ENCODE measurements at regions not wholly inside any gene's neighbourhood (a gene's known extent, or its start where the extent isn't known, plus 50 kb on each side); places are given as distances from the start of the nearest gene placed in this dataset.
A peak's percentile ranks its signal among the peaks of the same experiment; 100 is the strongest.

GRCh38 chr18:46386788-46387187 lies 270.2 kb downstream of the LOXHD1 start:
- H3K36me3 ChIP-seq (replicated peaks; ENCODE audit: insufficient read depth, low read depth): no peaks in the 10 kb centered on the region
- no peak for DNase-seq (ENCODE audit: low spot score)
- H3K4me2 ChIP-seq: no peak overlapping the region
- H3K9me2 ChIP-seq (replicated peaks; ENCODE audit: insufficient read depth): no peaks in the 10 kb centered on the region
- 67% methylated on average over 5 of the region's 5 CpGs for WGBS (ENCODE audit: low lambda C conversion rate, missing lambda C conversion rate)
- no peak overlapping the region for H3K4me3 ChIP-seq
- no peaks in the 10 kb centered on the region for H3K79me2 ChIP-seq
- H3K27ac ChIP-seq: no peak overlapping the region
- no peaks in the 10 kb centered on the region for H3K27me3 ChIP-seq
- TF ChIP-seq EZH2 (IDR thresholded peaks at IDR 0.05; ENCODE audit: borderline replicate concordance) (no peak), CTCF (IDR thresholded peaks at IDR 0.05; ENCODE audit: poor library complexity) (no peak), EZH2phosphoT487 (IDR thresholded peaks at IDR 0.05; ENCODE audit: low read depth, severe bottlenecking, unreplicated experiment) (no peak)
- peaks cover 4% of the 10 kb centered on the region for H3K4me1 ChIP-seq (ENCODE audit: insufficient read depth)
- H4K20me1 ChIP-seq (ENCODE audit: insufficient read depth, poor library complexity, severe bottlenecking): no peaks in the 10 kb centered on the region
- H3K9me3 ChIP-seq (ENCODE audit: low read depth): no peaks in the 10 kb centered on the region
- no peak overlapping the region for H2AFZ ChIP-seq

- Histone ChIP-seq H3K27me3 (no peaks in the 10 kb centered on the region), H3K9me3 (ENCODE audit: low read depth) (no peaks in the 10 kb centered on the region), H3K9me2 (replicated peaks; ENCODE audit: insufficient read depth) (no peaks in the 10 kb centered on the region), H2AFZ (no peak overlapping the region), H3K27ac (peak overlapping the region; percentile 44), H3K4me2 (peak overlapping the region; percentile 16), H3K4me3 (no peak overlapping the region), H4K20me1 (ENCODE audit: insufficient read depth, poor library complexity, severe bottlenecking) (no peaks in the 10 kb centered on the region), H3K79me2 (no peaks in the 10 kb centered on the region), H3K4me1 (ENCODE audit: insufficient read depth) (peaks cover 4% of the 10 kb centered on the region), H3K36me3 (replicated peaks; ENCODE audit: insufficient read depth, low read depth) (no peaks in the 10 kb centered on the region)
- 76% methylated on average over 9 of the region's 9 CpGs for WGBS (ENCODE audit: low lambda C conversion rate, missing lambda C conversion rate)
- TF ChIP-seq EZH2phosphoT487 (IDR thresholded peaks at IDR 0.05; ENCODE audit: low read depth, severe bottlenecking, unreplicated experiment) (no peak), CTCF (IDR thresholded peaks at IDR 0.05; ENCODE audit: poor library complexity) (no peak), EZH2 (IDR thresholded peaks at IDR 0.05; ENCODE audit: borderline replicate concordance) (no peak)
- no peak for DNase-seq (ENCODE audit: low spot score)
Measured at GRCh38 chr18:46387441-46388131, 269.4 kb downstream of the LOXHD1 start.

DNA sequence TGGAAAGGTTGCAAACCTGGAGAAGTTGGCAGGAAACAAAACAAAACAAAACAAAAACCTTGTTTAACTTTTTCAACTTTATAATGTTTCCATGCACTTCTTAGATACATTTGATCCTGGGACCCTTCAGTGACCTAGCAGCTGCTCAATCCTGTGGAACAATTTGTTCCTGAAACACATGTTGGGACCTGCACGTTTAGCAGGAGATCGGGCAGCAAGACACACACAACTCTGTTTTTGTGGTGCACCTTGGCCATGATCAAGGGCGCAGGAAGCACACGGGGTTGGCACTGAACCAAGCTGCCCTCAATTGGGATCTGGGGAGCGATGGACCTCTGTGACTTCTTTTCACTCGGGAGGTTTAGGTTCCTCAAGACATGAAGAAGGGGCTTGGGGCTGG lies 268.7 kb downstream of the LOXHD1 start:
- Histone ChIP-seq H2AFZ (no peak overlapping the region), H3K4me1 (ENCODE audit: insufficient read depth) (peaks cover 4% of the 10 kb centered on the region), H3K4me2 (no peak overlapping the region), H4K20me1 (ENCODE audit: insufficient read depth, poor library complexity, severe bottlenecking) (no peaks in the 10 kb centered on the region), H3K4me3 (no peak overlapping the region), H3K27ac (peak overlapping the region; percentile 32), H3K27me3 (no peaks in the 10 kb centered on the region), H3K9me2 (replicated peaks; ENCODE audit: insufficient read depth) (no peaks in the 10 kb centered on the region), H3K36me3 (replicated peaks; ENCODE audit: insufficient read depth, low read depth) (no peaks in the 10 kb centered on the region), H3K9me3 (ENCODE audit: low read depth) (no peaks in the 10 kb centered on the region), H3K79me2 (no peaks in the 10 kb centered on the region)
- DNase-seq (ENCODE audit: low spot score): no peak
- TF ChIP-seq EZH2phosphoT487 (IDR thresholded peaks at IDR 0.05; ENCODE audit: low read depth, severe bottlenecking, unreplicated experiment) (no peak), CTCF (IDR thresholded peaks at IDR 0.05; ENCODE audit: poor library complexity) (no peak), EZH2 (IDR thresholded peaks at IDR 0.05; ENCODE audit: borderline replicate concordance) (no peak)
- 82% methylated on average over 6 of the region's 6 CpGs for WGBS (ENCODE audit: low lambda C conversion rate, missing lambda C conversion rate)

Measured in hepatocyte (in vitro differentiated cells).